ENCODE measurements at regions not wholly inside any gene's neighbourhood (a gene's known extent, or its start where the extent isn't known, plus 50 kb on each side); places are given as distances from the start of the nearest gene placed in this dataset.
A peak's percentile ranks its signal among the peaks of the same experiment; 100 is the strongest.

- no peak overlapping the region for H2AFZ ChIP-seq (replicated peaks)
- no peak overlapping the region for H3K27ac ChIP-seq
- H4K20me1 ChIP-seq (ENCODE audit: low read depth): no peaks in the 10 kb centered on the region
- Mint-ChIP-seq H3K36me3 (no peaks in the 10 kb centered on the region), H3K4me3 (no peak overlapping the region), H3K4me1 (peaks cover 9% of the 10 kb centered on the region), H3K27ac (no peak overlapping the region), H3K27me3 (ENCODE audit: insufficient read depth, low read depth) (peaks cover 14% of the 10 kb centered on the region), H3K9me3 (no peaks in the 10 kb centered on the region)
- TF ChIP-seq EZH2phosphoT487 (IDR thresholded peaks at IDR 0.05) (peak; percentile 83), CTCF (IDR thresholded peaks at IDR 0.05) (no peak)
- peaks cover 7% of the 10 kb centered on the region for H3K4me1 ChIP-seq
- no peaks in the 10 kb centered on the region for H3K27me3 ChIP-seq
- no peaks in the 10 kb centered on the region for H3K36me3 ChIP-seq
- no peaks in the 10 kb centered on the region for H3K9me3 ChIP-seq (ENCODE audit: low read depth)
- no peak overlapping the region for H3K9ac ChIP-seq
- H3K79me2 ChIP-seq (ENCODE audit: low read depth): no peaks in the 10 kb centered on the region
- H3F3A ChIP-seq (ENCODE audit: low read depth): no peaks in the 10 kb centered on the region
- peak; percentile 34 for DNase-seq (ENCODE audit: low spot score)
- no peak overlapping the region for H3K4me3 ChIP-seq
- H3K4me2 ChIP-seq: peak overlapping the region; percentile 9
Measured at GRCh38 chr5:51487952-51488351, 104.7 kb downstream of the ISL1 start.

- Mint-ChIP-seq H3K4me1 (peaks cover 9% of the 10 kb centered on the region), H3K9me3 (no peaks in the 10 kb centered on the region), H3K36me3 (no peaks in the 10 kb centered on the region), H3K27ac (no peak overlapping the region), H3K4me3 (no peak overlapping the region), H3K27me3 (ENCODE audit: insufficient read depth, low read depth) (peaks cover 18% of the 10 kb centered on the region)
- peaks cover 7% of the 10 kb centered on the region for H3K4me1 ChIP-seq
- no peak for DNase-seq (ENCODE audit: low spot score)
- no peaks in the 10 kb centered on the region for H3K27me3 ChIP-seq
- no peaks in the 10 kb centered on the region for H3K36me3 ChIP-seq
- no peaks in the 10 kb centered on the region for H4K20me1 ChIP-seq (ENCODE audit: low read depth)
- H3K9ac ChIP-seq: no peak overlapping the region
- no peaks in the 10 kb centered on the region for H3F3A ChIP-seq (ENCODE audit: low read depth)
- H3K4me3 ChIP-seq: no peak overlapping the region
- H3K79me2 ChIP-seq (ENCODE audit: low read depth): no peaks in the 10 kb centered on the region
- H3K9me3 ChIP-seq (ENCODE audit: low read depth): no peaks in the 10 kb centered on the region
- H3K4me2 ChIP-seq: no peak overlapping the region
- H3K27ac ChIP-seq: no peak overlapping the region
- TF ChIP-seq EZH2phosphoT487 (IDR thresholded peaks at IDR 0.05): no peak
- no peak for TF ChIP-seq CTCF (IDR thresholded peaks at IDR 0.05)
- no peak for TF ChIP-seq EZH2 (IDR thresholded peaks at IDR 0.05)
- H2AFZ ChIP-seq (replicated peaks): no peak overlapping the region
Measured at GRCh38 chr5:51488803-51489642, 105.8 kb downstream of the ISL1 start.

- Histone ChIP-seq H3K9ac (no peak overlapping the region), H3K36me3 (no peaks in the 10 kb centered on the region), H3K27ac (no peak overlapping the region), H3F3A (ENCODE audit: low read depth) (no peaks in the 10 kb centered on the region), H3K27me3 (no peaks in the 10 kb centered on the region), H3K79me2 (ENCODE audit: low read depth) (no peaks in the 10 kb centered on the region), H2AFZ (replicated peaks) (no peak overlapping the region), H3K4me2 (no peak overlapping the region), H3K9me3 (ENCODE audit: low read depth) (no peaks in the 10 kb centered on the region), H3K4me3 (no peak overlapping the region), H3K4me1 (no peaks in the 10 kb centered on the region), H4K20me1 (ENCODE audit: low read depth) (no peaks in the 10 kb centered on the region)
- H3K27me3 Mint-ChIP-seq (ENCODE audit: insufficient read depth, low read depth): peaks cover 7% of the 10 kb centered on the region
- H3K4me3 Mint-ChIP-seq: no peak overlapping the region
- H3K4me1 Mint-ChIP-seq: no peaks in the 10 kb centered on the region
- H3K9me3 Mint-ChIP-seq: no peaks in the 10 kb centered on the region
- TF ChIP-seq EZH2phosphoT487 (IDR thresholded peaks at IDR 0.05) (no peak), EZH2 (IDR thresholded peaks at IDR 0.05) (no peak), CTCF (IDR thresholded peaks at IDR 0.05) (no peak)
- DNase-seq (ENCODE audit: low spot score): no peak
- H3K27ac Mint-ChIP-seq: no peak overlapping the region
- H3K36me3 Mint-ChIP-seq: no peaks in the 10 kb centered on the region
Measured at GRCh38 chr5:51494821-51495220, 111.6 kb downstream of the ISL1 start.
